ENCODE measurements at regions not wholly inside any gene's neighbourhood (a gene's known extent, or its start where the extent isn't known, plus 50 kb on each side); places are given as distances from the start of the nearest gene placed in this dataset.

- Histone ChIP-seq H3K4me1 (ENCODE audit: control insufficient read depth in 4 of 4, insufficient read depth in 4 of 4, low read length in 3 of 4) (no peaks in the 10 kb centered on the region), H3K9ac (ENCODE audit: low read depth in 1 of 2, low read length in 2 of 2) (no peak overlapping the region), H3K36me3 (ENCODE audit: control insufficient read depth in 4 of 4, insufficient read depth in 3 of 4, low read depth in 1 of 4, low read length in 3 of 4) (no peaks in the 10 kb centered on the region), H3K27ac (ENCODE audit: low read depth in 1 of 2, low read length in 2 of 2) (no peak overlapping the region), H3K27me3 (ENCODE audit: control insufficient read depth in 4 of 4, insufficient read depth in 4 of 4, low read length in 3 of 4) (no peaks in the 10 kb centered on the region), H3K9me3 (ENCODE audit: control insufficient read depth in 4 of 4, low read length in 3 of 4) (no peaks in the 10 kb centered on the region), H3K4me3 (ENCODE audit: low read depth in 1 of 3, low read length in 3 of 3) (no peak overlapping the region)
- no peak for DNase-seq (ENCODE audit: low spot score)
- TF ChIP-seq HNF4A (conservative IDR thresholded peaks at IDR 0.05) = no peak
- TF ChIP-seq JUND (IDR thresholded peaks at IDR 0.05) = no peak
- TF ChIP-seq FOXA2 (IDR thresholded peaks at IDR 0.05) = no peak
- TF ChIP-seq RAD21 (IDR thresholded peaks at IDR 0.05) = no peak
- WGBS = 86% methylated on average over 3 of the region's 3 CpGs
These were observed 445.5 kb upstream of the TBL1XR1 start for GRCh38 chr3:177642804-177643125.

- no peaks in the 10 kb centered on the region for H3K27me3 ChIP-seq (ENCODE audit: control insufficient read depth in 4 of 4, insufficient read depth in 4 of 4, low read length in 3 of 4)
- WGBS = 83% methylated on average over 3 of the region's 3 CpGs
- H3K4me3 ChIP-seq (ENCODE audit: low read depth in 1 of 3, low read length in 3 of 3) = no peak overlapping the region
- no peak overlapping the region for H3K9ac ChIP-seq (ENCODE audit: low read depth in 1 of 2, low read length in 2 of 2)
- no peaks in the 10 kb centered on the region for H3K36me3 ChIP-seq (ENCODE audit: control insufficient read depth in 4 of 4, insufficient read depth in 3 of 4, low read depth in 1 of 4, low read length in 3 of 4)
- H3K4me1 ChIP-seq (ENCODE audit: control insufficient read depth in 4 of 4, insufficient read depth in 4 of 4, low read length in 3 of 4) = no peaks in the 10 kb centered on the region
- TF ChIP-seq MAX (IDR thresholded peaks at IDR 0.05) = no peak
- TF ChIP-seq RXRA (IDR thresholded peaks at IDR 0.05) = no peak
- no peak for TF ChIP-seq GABPA (IDR thresholded peaks at IDR 0.05 in 1 of 2, conservative IDR thresholded peaks at IDR 0.05 in 1 of 2)
- no peak for TF ChIP-seq HNF4A (conservative IDR thresholded peaks at IDR 0.05)
- H3K9me3 ChIP-seq (ENCODE audit: control insufficient read depth in 4 of 4, low read length in 3 of 4) = no peaks in the 10 kb centered on the region
- no peak overlapping the region for H3K27ac ChIP-seq (ENCODE audit: low read depth in 1 of 2, low read length in 2 of 2)
- DNase-seq (ENCODE audit: low spot score) = no peak
These were observed 449.5 kb upstream of the TBL1XR1 start for GRCh38 chr3:177646749-177647148.

DNA sequence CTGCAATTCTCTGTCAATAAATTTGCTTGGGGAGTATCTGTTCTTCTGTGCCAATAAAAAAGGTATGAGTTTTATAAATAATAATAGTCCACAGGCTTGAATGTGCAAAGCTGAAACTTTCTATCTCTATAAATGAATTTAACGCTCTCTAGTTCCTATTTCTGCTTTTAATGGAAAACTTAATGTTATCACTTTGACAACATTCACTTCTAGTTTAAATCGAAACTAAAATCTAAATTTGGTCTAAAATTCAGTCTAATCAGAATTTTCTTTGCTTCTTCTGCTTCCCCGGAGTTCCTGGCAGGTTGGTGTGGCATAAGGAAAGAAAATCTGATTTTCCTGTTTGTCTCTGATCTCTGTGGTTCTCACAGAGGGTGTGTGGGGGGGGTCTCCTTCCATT, 450.1 kb upstream of the TBL1XR1 start:
- no peaks in the 10 kb centered on the region for H3K36me3 ChIP-seq (ENCODE audit: control insufficient read depth in 4 of 4, insufficient read depth in 3 of 4, low read depth in 1 of 4, low read length in 3 of 4)
- H3K27me3 ChIP-seq (ENCODE audit: control insufficient read depth in 4 of 4, insufficient read depth in 4 of 4, low read length in 3 of 4) = no peaks in the 10 kb centered on the region
- TF ChIP-seq SP1 (IDR thresholded peaks at IDR 0.05) (no peak), RXRA (IDR thresholded peaks at IDR 0.05) (no peak), GABPA (IDR thresholded peaks at IDR 0.05 in 1 of 2, conservative IDR thresholded peaks at IDR 0.05 in 1 of 2) (no peak), NR2F2 (IDR thresholded peaks at IDR 0.05) (no peak)
- TF ChIP-seq, protein P1, sequence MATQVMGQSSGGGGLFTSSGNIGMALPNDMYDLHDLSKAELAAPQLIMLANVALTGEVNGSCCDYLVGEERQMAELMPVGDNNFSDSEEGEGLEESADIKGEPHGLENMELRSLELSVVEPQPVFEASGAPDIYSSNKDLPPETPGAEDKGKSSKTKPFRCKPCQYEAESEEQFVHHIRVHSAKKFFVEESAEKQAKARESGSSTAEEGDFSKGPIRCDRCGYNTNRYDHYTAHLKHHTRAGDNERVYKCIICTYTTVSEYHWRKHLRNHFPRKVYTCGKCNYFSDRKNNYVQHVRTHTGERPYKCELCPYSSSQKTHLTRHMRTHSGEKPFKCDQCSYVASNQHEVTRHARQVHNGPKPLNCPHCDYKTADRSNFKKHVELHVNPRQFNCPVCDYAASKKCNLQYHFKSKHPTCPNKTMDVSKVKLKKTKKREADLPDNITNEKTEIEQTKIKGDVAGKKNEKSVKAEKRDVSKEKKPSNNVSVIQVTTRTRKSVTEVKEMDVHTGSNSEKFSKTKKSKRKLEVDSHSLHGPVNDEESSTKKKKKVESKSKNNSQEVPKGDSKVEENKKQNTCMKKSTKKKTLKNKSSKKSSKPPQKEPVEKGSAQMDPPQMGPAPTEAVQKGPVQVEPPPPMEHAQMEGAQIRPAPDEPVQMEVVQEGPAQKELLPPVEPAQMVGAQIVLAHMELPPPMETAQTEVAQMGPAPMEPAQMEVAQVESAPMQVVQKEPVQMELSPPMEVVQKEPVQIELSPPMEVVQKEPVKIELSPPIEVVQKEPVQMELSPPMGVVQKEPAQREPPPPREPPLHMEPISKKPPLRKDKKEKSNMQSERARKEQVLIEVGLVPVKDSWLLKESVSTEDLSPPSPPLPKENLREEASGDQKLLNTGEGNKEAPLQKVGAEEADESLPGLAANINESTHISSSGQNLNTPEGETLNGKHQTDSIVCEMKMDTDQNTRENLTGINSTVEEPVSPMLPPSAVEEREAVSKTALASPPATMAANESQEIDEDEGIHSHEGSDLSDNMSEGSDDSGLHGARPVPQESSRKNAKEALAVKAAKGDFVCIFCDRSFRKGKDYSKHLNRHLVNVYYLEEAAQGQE (IDR thresholded peaks at IDR 0.05) = no peak
- TF ChIP-seq, protein P2, sequence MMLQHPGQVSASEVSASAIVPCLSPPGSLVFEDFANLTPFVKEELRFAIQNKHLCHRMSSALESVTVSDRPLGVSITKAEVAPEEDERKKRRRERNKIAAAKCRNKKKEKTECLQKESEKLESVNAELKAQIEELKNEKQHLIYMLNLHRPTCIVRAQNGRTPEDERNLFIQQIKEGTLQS (IDR thresholded peaks at IDR 0.05) = no peak
- TF ChIP-seq, protein P3, sequence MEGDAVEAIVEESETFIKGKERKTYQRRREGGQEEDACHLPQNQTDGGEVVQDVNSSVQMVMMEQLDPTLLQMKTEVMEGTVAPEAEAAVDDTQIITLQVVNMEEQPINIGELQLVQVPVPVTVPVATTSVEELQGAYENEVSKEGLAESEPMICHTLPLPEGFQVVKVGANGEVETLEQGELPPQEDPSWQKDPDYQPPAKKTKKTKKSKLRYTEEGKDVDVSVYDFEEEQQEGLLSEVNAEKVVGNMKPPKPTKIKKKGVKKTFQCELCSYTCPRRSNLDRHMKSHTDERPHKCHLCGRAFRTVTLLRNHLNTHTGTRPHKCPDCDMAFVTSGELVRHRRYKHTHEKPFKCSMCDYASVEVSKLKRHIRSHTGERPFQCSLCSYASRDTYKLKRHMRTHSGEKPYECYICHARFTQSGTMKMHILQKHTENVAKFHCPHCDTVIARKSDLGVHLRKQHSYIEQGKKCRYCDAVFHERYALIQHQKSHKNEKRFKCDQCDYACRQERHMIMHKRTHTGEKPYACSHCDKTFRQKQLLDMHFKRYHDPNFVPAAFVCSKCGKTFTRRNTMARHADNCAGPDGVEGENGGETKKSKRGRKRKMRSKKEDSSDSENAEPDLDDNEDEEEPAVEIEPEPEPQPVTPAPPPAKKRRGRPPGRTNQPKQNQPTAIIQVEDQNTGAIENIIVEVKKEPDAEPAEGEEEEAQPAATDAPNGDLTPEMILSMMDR (IDR thresholded peaks at IDR 0.05; ENCODE audit: low read depth, low read length, missing input control) = no peak
- 76% methylated on average over 3 of the region's 3 CpGs for WGBS
- H3K9me3 ChIP-seq (ENCODE audit: control insufficient read depth in 4 of 4, low read length in 3 of 4) = no peaks in the 10 kb centered on the region
- no peaks in the 10 kb centered on the region for H3K4me1 ChIP-seq (ENCODE audit: control insufficient read depth in 4 of 4, insufficient read depth in 4 of 4, low read length in 3 of 4)
- DNase-seq (ENCODE audit: low spot score) = no peak
- no peak overlapping the region for H3K27ac ChIP-seq (ENCODE audit: low read depth in 1 of 2, low read length in 2 of 2)
- H3K4me3 ChIP-seq (ENCODE audit: low read depth in 1 of 3, low read length in 3 of 3) = no peak overlapping the region
- no peak overlapping the region for H3K9ac ChIP-seq (ENCODE audit: low read depth in 1 of 2, low read length in 2 of 2)
